HPDE6-E6E7 (cell line): ENCODE measurements at regions not wholly inside any gene's neighbourhood (a gene's known extent, or its start where the extent isn't known, plus 50 kb on each side); places are given as distances from the start of the nearest gene placed in this dataset.

Source experiments
- DNase-seq: peaks from one replicate; pipeline ENCODE4 v3.0.0; 2011; ENCODE audit warnings: missing footprints; ENCODE audit errors: extremely low spot score

DNA sequence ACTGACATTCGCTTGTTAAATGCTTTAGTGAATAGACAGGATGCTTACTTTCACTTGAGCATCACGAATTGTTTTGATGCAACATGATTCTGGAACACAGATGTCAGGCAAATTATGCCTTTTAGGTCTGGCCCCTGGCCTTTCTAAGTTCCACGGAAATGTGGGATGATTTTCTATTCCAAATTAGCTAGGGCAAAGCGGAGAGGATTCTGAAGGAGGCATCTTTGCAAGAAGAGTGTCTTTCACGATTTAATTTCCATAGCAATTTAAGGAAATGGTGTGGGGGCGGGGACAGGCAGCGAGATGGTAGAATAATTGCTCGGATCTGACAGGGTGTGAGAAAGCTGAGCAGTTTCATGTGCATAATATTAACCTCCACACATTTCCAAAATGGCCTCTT, 238.5 kb upstream of the KCNMB2 start:
- no peak for DNase-seq

DNA sequence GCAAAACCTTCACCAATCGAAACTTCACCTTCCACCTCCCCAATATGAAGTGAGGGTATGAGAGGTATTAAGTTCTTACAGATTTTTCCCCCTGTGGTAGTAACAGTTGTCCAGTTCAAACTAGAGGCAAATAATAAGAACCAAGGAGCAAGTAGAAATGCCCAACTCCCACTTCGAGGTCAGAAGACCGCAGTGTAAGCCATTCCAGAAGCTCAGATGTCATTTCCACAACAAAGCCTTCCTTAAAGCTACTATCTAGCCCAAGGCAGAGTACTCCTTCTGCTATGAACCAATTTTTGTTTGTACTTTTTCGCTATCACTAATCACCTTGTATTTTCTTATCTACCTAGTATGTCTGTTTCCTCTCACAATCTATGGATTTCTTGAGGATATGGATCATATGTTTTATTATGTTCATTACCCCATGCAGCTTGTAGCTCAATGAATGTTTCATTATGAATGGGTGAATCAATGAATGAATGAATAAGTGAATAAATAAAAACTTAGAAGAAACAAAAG, 235.7 kb upstream of the KCNMB2 start:
- no peak for DNase-seq

DNA sequence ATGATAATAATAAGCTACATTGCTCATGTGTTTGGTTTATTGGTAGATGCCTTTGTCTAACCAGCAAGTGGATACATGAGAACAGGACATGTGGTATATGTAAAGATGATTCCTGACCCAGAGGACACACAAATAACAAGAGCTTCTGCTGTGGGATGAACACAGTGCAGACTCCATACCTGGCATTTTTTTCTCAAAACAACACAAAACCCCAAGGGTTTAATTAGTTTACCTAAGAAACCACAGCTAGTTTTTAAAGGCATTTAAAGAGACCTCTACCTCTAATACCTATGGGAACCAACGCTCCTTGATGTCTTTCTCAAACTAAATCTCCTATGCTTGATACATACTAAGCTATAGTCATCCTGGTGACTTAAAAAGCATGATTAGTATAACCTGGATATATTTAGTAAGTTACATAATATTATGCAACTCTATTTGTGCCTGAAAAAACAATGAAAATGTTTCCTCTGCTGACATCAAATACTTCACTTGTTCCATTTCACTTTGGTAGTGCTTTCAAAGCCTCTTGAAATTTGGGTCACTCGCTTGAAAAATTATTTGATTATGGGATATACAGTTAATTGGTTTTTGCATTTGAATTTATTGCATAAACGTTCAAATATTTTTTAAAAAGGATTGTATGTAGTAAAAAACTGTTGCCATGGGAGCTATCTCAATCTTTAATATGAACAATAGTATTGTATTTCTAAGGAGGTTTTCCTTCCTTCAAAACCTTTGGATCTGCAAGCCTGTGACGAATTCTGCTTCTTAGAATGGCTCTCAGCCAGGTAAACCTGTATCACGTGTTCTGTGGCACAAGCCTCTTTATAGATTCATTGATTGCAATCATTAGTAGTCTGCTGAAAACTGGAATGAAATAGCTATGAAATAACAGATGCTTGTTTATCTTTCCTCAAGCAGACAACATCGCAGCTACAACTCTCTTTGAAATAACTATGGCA, 233.0 kb upstream of the KCNMB2 start:
- no peak for DNase-seq

DNA sequence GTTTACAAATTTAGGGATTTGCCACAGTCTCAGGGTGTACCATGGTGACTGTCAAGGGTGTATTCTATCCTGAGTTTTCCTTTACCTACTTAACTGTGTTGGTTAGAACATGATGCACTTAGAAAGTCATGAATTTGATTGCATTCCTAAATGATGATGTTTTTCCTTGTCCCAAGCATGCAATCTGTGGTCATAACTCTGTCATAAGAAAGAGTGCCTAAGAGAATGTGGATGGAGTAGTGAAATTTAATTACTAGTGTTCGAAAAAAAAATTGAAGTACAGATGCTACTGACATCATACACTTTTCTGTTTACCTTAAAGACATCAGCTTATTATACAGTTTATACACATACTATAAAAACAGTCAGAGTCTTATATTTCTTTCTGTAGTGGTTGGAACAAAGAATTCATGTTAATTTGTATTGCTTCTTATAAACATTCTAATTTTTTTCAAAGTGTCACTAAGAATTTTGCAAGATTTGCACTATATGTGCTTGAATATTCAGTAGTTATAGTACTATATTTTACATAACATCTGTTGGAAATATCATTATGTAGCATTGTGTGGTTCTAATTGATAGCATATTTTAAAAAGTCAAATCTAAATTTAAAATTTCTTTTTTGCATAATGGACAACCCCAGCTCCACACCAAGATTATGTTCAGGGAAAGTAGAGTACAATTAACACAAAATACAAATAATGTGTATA, 231.3 kb upstream of the KCNMB2 start:
- DNase-seq, result no peak

DNA sequence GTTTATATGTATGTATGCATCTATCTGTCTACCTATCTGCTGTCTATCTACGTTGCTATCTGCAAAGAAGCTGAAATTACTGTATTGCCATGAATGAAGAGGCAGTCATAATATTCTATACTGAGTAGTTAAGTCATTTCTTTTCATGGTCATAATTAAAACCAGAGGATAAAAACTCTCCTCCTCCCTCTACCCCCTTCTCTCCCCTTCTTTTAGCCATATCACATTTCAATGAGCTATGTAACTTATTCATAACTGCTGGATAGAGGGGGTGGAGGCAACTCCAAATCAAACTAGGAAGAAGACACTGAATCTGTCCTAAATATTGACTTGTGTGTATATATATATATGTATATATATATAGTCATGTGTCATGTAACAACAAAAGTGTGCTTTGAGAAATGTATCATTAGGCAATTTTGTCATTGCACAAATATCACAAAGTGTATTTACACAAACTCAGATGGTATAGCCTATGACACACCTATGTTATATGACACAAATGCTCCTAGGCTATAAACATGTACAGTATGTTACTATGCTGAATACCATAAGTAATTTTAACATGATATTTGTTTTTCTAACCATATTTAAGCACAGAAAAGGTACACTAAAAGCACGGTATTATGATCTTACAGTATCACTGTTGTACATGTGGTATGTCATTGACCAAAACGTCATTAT, 229.7 kb upstream of the KCNMB2 start:
- no peak for DNase-seq

DNA sequence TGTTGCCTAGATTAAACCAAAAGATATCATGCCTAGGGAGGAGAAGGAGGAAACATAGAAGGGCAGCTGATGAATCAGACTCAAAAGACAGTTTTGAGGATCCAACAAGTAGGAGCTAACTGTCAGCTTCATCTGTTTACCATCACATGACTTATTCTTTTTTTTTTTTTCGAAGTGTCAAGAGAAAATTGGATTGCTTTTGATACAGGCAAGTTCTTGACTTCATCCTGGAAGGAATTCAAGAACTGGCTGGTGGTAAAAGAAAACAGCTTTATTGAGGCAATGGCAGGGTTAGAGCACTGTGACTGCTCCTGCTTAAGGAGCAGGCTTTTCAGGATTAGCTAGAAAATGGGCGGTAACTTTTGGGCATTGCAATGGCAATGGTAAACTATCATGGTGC, 227.5 kb upstream of the KCNMB2 start:
- DNase-seq, result no peak

DNA sequence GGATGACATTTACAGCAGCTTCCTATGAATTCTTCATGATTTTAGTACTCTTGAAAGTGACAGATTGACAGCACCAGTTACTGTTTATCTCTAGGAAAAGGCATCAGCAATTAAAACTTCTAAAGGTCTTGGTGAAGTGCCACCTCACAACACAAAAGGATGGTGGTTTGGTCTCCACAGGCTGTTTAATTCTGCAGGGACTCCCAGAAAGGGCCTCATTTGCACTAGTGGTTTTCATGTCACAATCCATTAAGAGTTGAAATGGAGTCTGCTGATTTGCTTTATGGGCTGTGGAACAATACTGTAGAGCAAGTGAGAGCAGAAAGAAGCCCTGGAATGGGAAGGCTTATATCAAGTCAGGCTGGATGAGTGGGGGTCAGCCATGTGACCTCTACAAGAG, 225.3 kb upstream of the KCNMB2 start:
- no peak for DNase-seq

DNA sequence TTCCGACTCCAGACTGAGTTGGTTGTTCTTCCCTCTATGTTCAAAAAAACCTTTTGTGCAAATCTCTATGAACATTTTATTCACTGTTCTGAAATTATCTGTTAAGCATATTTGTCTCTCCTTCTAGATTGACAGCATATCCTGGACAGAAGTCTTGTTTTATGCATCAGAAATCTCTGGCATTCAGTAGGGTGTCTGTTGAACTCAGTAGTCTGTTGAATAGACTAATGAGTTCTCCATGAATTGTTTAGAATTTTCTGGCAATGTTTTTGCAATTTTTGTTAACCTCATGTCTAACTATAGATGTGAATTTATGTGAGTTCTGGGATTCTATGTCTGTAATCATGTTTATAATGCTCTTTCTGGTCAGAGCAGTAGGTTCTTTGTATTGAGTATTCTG, 222.5 kb upstream of the KCNMB2 start:
- no peak for DNase-seq

DNA sequence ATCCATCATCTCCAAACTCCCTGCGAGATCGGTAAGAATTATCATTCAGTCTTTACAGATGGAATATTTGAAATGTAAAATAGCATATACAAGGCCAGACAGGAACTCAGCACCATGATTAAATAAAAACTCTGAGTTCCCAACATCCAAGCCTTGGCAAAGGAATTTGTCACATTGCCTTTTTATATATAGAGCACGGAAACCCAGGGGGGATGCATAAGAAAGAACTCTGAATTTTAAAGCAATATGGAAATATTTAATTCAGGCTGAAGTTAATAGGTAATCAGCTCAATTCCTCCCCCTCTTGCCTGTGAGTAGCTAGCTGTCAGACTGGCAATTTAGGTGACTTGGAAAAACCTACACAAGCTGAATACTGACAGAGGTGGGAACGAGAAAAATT, 217.9 kb upstream of the KCNMB2 start:
- no peak for DNase-seq

DNA sequence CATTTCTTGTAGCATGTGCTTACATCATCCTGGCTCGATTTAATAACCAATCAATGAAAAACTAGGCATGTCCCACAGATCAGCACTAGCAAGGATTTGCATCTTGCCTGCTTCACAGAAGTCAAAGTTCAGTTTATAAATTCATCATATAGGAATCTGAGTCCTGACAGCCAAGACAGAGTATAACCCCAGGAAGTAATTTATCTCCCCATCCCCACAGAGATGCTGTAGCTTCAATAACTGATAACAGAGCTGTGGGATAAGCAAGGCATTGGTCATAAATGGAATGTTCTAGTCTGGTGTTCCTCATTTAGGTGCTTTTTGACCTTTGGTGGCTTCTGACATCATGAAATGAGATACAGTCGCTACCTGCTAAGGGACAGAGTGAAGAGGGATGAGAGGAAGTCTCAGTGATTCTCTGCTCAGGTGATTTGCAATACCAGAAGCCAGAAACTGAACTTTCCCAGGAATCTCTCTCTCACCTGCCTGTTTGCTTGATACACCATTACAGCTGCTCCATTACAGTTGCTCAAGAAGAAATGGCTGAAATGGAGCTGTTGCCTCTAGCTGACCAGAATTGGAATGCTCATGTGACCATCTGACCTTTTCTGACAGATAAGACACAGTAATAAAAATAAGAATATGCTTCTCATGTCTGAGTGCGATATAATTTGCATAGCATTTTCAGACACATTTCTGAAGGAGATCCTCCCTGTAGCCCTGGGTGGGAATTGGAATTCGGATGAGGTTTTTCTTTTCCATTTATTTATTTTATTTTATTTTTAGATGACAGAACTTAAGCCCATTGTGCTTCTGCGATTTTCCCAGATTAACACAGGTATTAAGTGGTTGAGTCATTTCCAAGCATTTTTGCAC, 217.1 kb upstream of the KCNMB2 start:
- DNase-seq, result no peak

DNA sequence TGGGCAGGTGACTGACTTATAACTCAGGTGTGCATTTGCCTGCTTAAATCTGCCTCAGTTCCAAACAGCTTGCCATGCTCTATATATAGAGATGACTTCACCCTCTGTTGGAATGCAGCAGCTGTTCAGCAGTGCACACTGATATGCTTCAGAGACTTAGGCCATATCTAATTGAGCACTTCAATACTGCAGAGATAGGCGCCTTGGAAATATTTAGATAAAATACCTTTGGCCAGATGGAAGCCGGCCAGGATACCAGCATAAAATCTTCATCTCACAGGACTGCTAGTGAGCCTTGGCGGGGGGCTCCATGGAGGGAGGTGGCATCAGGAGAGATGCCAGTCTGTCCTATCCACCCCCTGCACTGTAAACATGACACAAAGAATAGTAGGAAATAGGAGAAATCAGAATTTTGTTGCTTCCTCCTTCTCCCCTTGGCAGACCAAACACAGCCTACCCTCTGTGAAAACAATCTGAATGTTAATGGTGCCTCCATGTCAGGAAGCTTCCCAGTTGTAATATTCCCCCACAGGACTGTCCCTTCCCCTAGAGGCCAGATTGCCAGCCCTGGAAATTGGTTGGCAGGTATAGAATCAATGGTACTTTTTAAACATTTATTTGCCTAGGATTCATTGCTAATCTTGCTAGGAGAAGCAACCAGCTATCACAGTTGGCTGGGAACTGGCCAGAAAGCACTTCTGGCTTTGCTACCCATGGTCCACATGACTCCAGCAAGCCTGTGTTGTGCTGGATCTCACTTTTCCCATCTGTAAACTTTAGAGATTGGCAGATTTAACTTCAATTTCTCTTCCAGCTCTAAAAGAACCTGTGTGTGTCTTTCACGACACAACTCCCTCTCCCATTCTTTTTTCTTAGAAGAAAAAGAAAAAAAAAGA, 215.5 kb upstream of the KCNMB2 start:
- DNase-seq, result no peak

DNA sequence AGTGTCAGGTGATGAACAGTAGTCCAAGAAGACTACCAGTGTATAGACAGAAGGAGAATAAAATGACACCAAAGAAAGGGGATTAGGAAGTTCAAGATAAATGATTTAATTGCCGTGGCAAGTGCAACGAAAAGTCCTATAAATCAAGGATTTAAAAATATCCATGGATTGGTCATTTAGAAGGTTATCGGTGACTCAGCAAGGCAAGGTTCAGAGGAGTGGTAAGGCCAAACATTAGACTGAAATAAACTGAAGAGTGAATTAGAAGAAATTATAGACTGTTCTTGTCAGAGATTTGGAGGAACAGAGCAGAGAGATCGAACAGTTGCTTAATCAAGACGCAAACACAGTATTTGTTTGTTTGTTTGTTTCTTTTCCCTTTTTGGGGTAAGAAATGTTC, 211.9 kb upstream of the KCNMB2 start:
- no peak for DNase-seq

DNA sequence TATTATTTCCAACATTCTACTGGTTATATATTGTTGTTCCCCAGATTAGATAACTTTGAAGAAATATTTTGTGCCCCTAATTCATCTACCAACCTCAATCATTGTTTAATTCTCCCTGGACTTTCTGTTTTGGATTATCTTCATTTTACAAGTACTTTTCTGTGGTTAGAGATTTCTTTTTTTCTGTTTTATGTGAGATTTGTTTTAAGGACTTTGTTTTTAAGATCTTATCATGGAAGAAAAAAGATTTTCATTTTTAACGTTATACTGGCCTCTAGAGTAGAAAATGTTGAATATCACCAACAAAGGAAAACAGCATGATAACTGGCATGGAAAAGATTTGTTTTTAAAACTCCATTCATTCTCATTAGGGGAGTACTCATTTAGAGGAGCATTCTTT, 210.9 kb upstream of the KCNMB2 start:
- no peak for DNase-seq

DNA sequence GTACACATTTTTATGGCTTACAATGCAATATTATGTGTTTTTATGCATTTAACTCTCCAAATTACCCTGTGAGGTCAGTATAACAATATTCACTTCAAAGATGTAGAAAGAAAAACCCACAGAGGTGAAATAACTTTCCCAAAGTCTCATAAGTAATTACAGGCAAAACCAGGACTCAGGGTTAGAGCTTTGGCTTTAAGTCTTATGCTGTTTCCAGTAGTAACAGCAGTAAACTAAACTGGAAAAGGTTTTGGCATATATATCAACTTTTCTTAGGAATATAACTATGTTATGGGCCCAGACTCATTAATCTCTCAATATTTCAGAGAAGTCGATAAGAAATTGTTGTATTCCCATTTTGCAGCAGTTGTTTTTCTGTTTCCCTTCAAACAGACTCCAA, 206.3 kb upstream of the KCNMB2 start:
- DNase-seq, result no peak

DNA sequence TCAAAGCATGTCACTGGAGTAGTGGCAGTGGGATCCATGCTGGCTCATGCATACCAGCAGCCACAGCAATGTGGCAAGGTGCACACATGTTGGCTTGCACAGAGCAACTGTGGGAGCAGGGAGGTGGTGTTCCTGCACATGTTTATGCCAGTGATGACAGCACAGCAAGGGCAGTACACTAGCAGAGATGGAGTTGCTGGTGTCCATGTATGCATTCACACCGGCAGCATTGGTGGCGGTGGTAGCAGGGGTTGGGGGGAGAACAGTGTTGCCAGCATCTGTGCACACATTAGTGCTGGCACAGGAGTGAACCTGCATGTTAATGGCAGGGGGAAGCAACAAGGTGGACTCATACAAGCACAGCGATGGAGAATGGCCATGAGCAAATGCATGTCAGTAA, 202.0 kb upstream of the KCNMB2 start:
- no peak for DNase-seq

DNA sequence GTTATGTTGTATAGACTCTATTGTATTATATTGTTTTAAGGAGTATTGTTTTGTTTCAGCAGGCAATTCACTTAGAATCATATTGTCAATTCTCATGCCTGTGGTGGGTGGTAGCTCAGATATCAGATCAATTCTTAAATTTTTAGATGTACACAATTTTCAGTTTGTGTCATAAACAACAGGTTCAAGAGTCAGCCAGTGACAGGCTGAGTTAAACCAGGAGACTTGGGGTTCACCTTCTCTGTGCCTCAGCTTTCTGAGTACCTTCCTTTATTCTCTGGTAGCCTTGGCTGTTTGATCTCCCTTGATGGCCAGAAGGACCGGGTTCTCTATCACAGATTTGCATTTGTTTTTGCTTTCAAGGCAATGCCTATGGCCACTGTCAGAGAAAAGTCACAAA, 199.9 kb upstream of the KCNMB2 start:
- DNase-seq, result no peak

DNA sequence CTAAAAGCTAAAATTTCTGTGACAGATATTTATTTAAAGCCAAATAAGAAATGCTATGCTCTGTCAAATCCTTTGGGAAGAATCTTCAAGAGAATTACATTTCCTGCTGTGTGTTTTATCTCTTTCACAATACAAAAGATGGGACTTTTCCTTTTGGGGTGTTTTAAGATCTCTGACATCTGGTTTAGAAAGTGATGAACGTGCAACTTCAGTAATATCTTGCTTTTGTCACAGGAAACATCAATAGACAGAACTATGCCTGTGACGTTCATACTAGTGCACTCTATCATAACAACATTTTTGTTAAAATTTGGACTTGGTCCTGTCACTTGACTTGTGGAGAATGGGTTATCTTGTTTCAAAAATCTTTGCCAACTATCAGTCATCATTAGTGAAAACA, 195.7 kb upstream of the KCNMB2 start:
- no peak for DNase-seq

DNA sequence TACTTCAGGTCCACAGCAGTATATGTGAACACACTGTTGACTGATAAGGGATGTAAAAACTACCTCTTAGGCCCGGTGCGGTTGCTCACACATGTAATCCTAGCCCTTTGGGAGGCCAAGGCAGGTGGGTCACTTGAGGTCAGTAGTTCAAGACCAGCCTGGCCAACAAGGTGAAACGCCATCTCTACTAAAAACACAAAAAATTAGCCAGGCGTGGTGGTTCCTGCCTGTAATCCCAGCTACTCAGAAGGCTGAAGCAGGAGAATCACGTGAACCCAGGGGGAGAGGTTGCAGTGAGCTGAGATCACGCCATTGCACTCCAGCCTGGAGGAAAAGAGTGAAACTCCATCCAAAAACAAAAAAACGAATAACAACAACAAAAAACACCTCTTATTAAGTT, 194.6 kb upstream of the KCNMB2 start:
- no peak for DNase-seq

DNA sequence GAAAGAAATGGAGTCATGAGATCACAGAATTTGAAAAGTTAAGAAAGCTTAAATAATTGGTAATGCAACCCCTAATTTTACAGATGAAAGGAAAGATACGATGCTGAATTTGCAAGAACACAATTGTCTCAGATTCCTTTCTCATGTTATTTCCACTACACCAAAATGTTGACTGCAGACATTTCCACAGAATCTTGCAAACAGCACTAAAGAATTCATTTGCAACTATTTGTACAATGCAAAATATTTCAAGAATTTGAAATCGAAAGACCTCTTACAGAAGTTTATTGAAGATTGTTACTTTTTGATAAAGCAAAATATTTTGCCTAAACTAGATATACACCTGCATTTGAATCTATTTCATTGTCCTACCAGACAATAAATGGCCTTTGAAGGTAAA, 194.1 kb upstream of the KCNMB2 start:
- no peak for DNase-seq

DNA sequence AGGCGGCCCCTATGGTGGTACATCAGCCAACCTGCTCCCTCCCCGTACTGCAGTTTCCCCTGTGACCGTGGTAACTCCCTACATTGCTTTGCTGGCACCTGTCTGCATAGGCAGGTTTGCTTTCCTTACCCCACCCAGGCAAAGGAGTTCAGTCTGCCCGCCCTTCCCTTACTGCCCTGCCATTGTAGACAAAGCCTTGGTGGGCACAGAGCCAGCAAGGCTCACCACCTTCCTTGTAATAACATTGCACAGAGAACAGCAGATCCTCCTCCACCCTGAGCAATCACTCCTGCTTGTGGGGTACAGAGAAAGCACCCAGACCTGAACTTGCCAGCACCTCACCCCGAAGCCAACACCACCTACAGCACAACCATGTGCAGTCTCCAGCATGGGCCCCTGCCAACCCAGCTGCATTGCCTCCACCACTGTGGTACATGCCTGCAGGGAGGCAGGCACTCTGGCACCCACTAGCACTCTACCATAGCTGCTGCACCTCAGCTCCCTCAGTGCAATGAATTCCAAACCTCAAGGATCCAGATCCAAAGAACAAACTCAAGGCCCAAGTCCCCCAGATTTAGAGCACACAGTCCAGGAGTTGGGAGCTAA, 192.7 kb upstream of the KCNMB2 start:
- no peak for DNase-seq
